SK-N-MC (cell line): ENCODE measurements at regions not wholly inside any gene's neighbourhood (a gene's known extent, or its start where the extent isn't known, plus 50 kb on each side); places are given as distances from the start of the nearest gene placed in this dataset.

Source experiments
- EZH2 ChIP-seq: fragments of 200-600 bp; sonication (generic); IDR thresholded peaks from one replicate; pipeline ENCODE4 v1.6.1; 2017; ENCODE audit warnings: antibody characterized with exemption
- POLR2AphosphoS5 ChIP-seq: IDR thresholded peaks from 2 replicates; pipeline ENCODE4 v1.6.1; 2012; ENCODE audit warnings: mild to moderate bottlenecking, low read depth, low read length, borderline replicate concordance

DNA sequence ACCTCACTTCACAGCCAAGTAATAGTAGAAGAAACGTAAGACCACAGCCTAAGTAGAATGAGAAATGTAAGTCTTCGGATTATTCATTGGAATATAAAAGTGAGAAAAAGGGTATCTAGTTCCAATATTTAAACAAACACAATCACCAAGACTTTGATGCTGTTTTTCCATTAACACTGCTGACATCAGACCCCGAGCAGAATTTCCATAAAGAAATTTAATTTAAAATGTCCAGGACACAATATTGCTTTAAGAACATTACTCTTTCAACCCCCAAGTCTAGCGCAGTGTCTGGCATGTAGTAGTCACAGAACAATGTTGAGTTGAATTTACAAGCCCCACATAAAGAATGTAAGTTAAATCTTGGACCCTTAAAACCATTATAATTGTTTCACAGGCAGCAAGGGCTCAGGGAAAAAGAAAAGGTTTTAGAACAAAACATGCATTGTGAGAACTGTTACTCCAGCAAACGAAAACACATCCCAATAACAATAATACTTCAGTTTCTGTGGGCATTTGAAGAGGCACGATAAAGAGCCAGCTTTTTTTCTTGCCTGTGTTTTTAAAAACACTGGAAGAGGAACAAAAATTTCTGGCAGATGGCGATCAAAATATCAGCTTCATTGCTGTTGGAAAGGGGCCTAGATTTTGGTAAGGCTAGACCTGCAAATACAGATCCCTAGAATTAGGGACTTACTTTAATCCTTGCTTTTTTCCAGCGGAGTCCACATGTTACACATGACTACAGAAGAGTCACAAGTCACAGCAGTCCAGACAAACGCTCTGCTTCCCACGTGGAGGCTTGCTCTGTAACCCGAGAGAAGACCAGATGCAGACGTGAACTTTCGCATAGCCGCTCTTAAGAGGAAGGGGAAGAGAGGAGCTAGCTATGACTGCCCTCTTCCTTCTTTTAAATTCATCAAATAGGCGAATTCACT lies 77.9 kb upstream of the IGSF10 start:
- TF ChIP-seq EZH2 (no peak), POLR2AphosphoS5 (no peak)
